Cardiac fibroblast (primary cell): ENCODE measurements at regions not wholly inside any gene's neighbourhood (a gene's known extent, or its start where the extent isn't known, plus 50 kb on each side); places are given as distances from the start of the nearest gene placed in this dataset.
A peak's percentile ranks its signal among the peaks of the same experiment; 100 is the strongest.

Experiments used
- DNase-seq, 2 donors: peaks; one replicate each; pipeline versions ENCODE4 v3.0.0 to v3.0.0-alpha.2; 2010; ENCODE audit warnings: low read depth in 2 of 2
- H3K4me3 ChIP-seq, 2 donors: replicated peaks in 1 of 2; 1 replicate in 1 of 2; 2 replicates in 1 of 2; pipeline ENCODE4 v1.5.1; 2011; ENCODE audit warnings: low read depth in 2 of 2, low read length in 2 of 2, mild to moderate bottlenecking in 2 of 2, moderate library complexity in 1 of 2
- CTCF ChIP-seq: IDR thresholded peaks from one replicate; pipeline ENCODE4 v1.5.1; 2011; ENCODE audit warnings: low read depth, mild to moderate bottlenecking, low read length, inconsistent platforms

GRCh38 chr3:70726096-70726938, 413.9 kb upstream of the MDFIC2 start:
- DNase-seq, result no peak
- no peak for TF ChIP-seq CTCF
- H3K4me3 ChIP-seq, result no peak overlapping the region

- no peak for DNase-seq
- no peak overlapping the region for H3K4me3 ChIP-seq
- no peak for TF ChIP-seq CTCF
Observed at GRCh38 chr3:70722018-70722417, 409.6 kb upstream of the MDFIC2 start.

GRCh38 chr3:70716832-70717231, 404.4 kb upstream of the MDFIC2 start:
- H3K4me3 ChIP-seq, result no peak overlapping the region
- DNase-seq, result peak; percentile 71 to 76
- peak; percentile 56 for TF ChIP-seq CTCF

GRCh38 chr3:70712449-70713082, 400.1 kb upstream of the MDFIC2 start:
- no peak overlapping the region for H3K4me3 ChIP-seq
- TF ChIP-seq CTCF, result no peak
- DNase-seq, result no peak

GRCh38 chr3:70703305-70704102, 391.1 kb upstream of the MDFIC2 start:
- H3K4me3 ChIP-seq, result no peak overlapping the region
- TF ChIP-seq CTCF, result no peak
- no peak for DNase-seq

GRCh38 chr3:70702132-70702531, 389.7 kb upstream of the MDFIC2 start:
- no peak for TF ChIP-seq CTCF
- DNase-seq, result peak in 1 of 2 donors; percentile 26
- no peak overlapping the region for H3K4me3 ChIP-seq
